H1 (cell line): ENCODE measurements at regions not wholly inside any gene's neighbourhood (a gene's known extent, or its start where the extent isn't known, plus 50 kb on each side); places are given as distances from the start of the nearest gene placed in this dataset.

Experiments used
- CTCF ChIA-PET: fragments of 300-600 bp; sonication (Branson Sonifier 250); formaldehyde crosslinking; loops from one replicate; lab custom pipeline; 2021; ENCODE audit not compliant: partially characterized antibody; lab: Charles Lee
- POLR2A ChIA-PET: fragments of 300-600 bp; sonication (Branson Sonifier 250); formaldehyde crosslinking; loops from one replicate; lab custom pipeline; 2021; ENCODE audit warnings: inconsistent platforms; ENCODE audit not compliant: partially characterized antibody; lab: Charles Lee
- DNase-seq, 2 experiments: peaks; one replicate each; pipeline versions ENCODE4 v3.0.0 to v3.0.0-alpha.2; 2010 to 2022; ENCODE audit warnings: low spot score in 2 of 2, low read depth in 1 of 2, mixed read lengths in 1 of 2
- FAIRE-seq: peaks from 2 replicates; lab custom pipeline; 2011; peaks lifted over from hg19 to GRCh38; lab: Jason Lieb, UNC
- H2AFZ ChIP-seq: 2 replicates; pipeline ENCODE4 v1.8.1; 2012; ENCODE audit warnings: low read length, inconsistent platforms
- H2AK5ac ChIP-seq: 2 replicates; pipeline ENCODE4 v1.6.1; 2013; ENCODE audit warnings: low read depth, low read length
- H2BK120ac ChIP-seq: replicated peaks from 2 replicates; pipeline ENCODE3; 2013; ENCODE audit warnings: low read depth, low read length, inconsistent platforms
- H2BK12ac ChIP-seq: 2 replicates; pipeline ENCODE4 v1.6.1; 2013; ENCODE audit warnings: low read depth, low read length
- H2BK15ac ChIP-seq: 2 replicates; pipeline ENCODE4 v1.6.1; 2013; ENCODE audit warnings: low read length
- H2BK20ac ChIP-seq: 2 replicates; pipeline ENCODE4 v1.6.1; 2013; ENCODE audit warnings: low read length
- H2BK5ac ChIP-seq: 2 replicates; pipeline ENCODE4 v1.6.1; 2013; ENCODE audit warnings: low read depth, low read length
- H3K14ac ChIP-seq: 2 replicates; pipeline ENCODE4 v1.6.1; 2013; ENCODE audit warnings: inconsistent platforms; ENCODE audit not compliant: insufficient read length
- H3K18ac ChIP-seq: 2 replicates; pipeline ENCODE4 v1.6.1; 2013; ENCODE audit warnings: low read length; ENCODE audit errors: extremely low read depth
- H3K23ac ChIP-seq: 2 replicates; pipeline ENCODE4 v1.6.1; 2013; ENCODE audit warnings: inconsistent platforms; ENCODE audit not compliant: insufficient read length
- H3K23me2 ChIP-seq: 2 replicates; pipeline ENCODE4 v1.6.1; 2013; ENCODE audit warnings: low read depth, low read length
- H3K27ac ChIP-seq: 2 replicates; pipeline ENCODE4 v1.6.1; 2011; ENCODE audit warnings: low read depth, low read length, inconsistent platforms
- H3K27me3 ChIP-seq, 4 experiments: replicated peaks in 1 of 4; 1 replicate in 1 of 4; 2 replicates in 3 of 4; pipeline versions ENCODE4 v1.6.1 to v1.8.1; 2011 to 2013; ENCODE audit warnings: low read length in 3 of 4, mild to moderate bottlenecking in 3 of 4, inconsistent platforms in 2 of 4, mixed read lengths in 2 of 4, moderate library complexity in 1 of 4; ENCODE audit not compliant: control insufficient read depth in 3 of 4, insufficient read depth in 3 of 4; ENCODE audit errors: extremely low read depth in 1 of 4
- H3K36me3 ChIP-seq, 4 experiments: 2 replicates each; pipeline versions ENCODE4 v1.6.1 to v1.8.1; 2011 to 2013; ENCODE audit warnings: mild to moderate bottlenecking in 4 of 4, low read length in 3 of 4, moderate library complexity in 2 of 4, control low read depth in 1 of 4, inconsistent platforms in 1 of 4; ENCODE audit not compliant: insufficient read depth in 4 of 4, control insufficient read depth in 2 of 4
- H3K4ac ChIP-seq: replicated peaks from 2 replicates; pipeline ENCODE3; 2013; ENCODE audit warnings: low read length, low read depth, mixed read lengths, inconsistent platforms; ENCODE audit not compliant: insufficient read length
- H3K4me1 ChIP-seq, 4 experiments: replicated peaks in 1 of 4; 1 replicate in 1 of 4; 2 replicates in 3 of 4; pipeline versions ENCODE4 v1.6.1 to v1.8.1; 2011 to 2013; ENCODE audit warnings: low read length in 3 of 4, inconsistent platforms in 2 of 4, mixed read lengths in 1 of 4; ENCODE audit not compliant: insufficient read depth in 4 of 4, control insufficient read depth in 3 of 4
- H3K4me2 ChIP-seq, 2 experiments: 2 replicates each; pipeline versions ENCODE4 v1.6.1 to v1.8.1; 2011 to 2013; ENCODE audit warnings: low read depth in 2 of 2, low read length in 2 of 2, control low read depth in 1 of 2, inconsistent platforms in 1 of 2, mild to moderate bottlenecking in 1 of 2; ENCODE audit not compliant: insufficient read depth in 1 of 2
- H3K4me3 ChIP-seq, 4 experiments: fragments of 200-600, 300-600 bp in 1 of 4; sonication (generic), shearing (Covaris generic), sonication (Bioruptor Twin) in 1 of 4; 2 replicates each; pipeline versions ENCODE4 v1.5.1 to v1.8.1; 2011 to 2016; ENCODE audit warnings: low read length in 4 of 4, low read depth in 3 of 4, control low read depth in 2 of 4, inconsistent platforms in 2 of 4, mild to moderate bottlenecking in 2 of 4, mixed read lengths in 1 of 4, moderate library complexity in 1 of 4; ENCODE audit not compliant: insufficient read depth in 2 of 4; ENCODE audit errors: extremely low read depth in 1 of 4
- H3K56ac ChIP-seq: replicated peaks from 2 replicates; pipeline ENCODE3; 2013; ENCODE audit warnings: low read depth, mild to moderate bottlenecking, mixed read lengths, low read length, inconsistent platforms; ENCODE audit not compliant: insufficient read length
- H3K79me1 ChIP-seq: 2 replicates; pipeline ENCODE4 v1.6.1; 2013; ENCODE audit warnings: low read depth, low read length, control low read depth
- H3K79me2 ChIP-seq, 2 experiments: 2 replicates each; pipeline versions ENCODE4 v1.6.1 to v1.8.1; 2012 to 2013; ENCODE audit warnings: low read length in 2 of 2, mild to moderate bottlenecking in 2 of 2, inconsistent platforms in 1 of 2; ENCODE audit not compliant: insufficient read depth in 2 of 2, control insufficient read depth in 1 of 2
- H3K9ac ChIP-seq, 4 experiments: replicated peaks in 1 of 4; 1 replicate in 1 of 4; 2 replicates in 3 of 4; pipeline versions ENCODE4 v1.6.1 to v1.8.1; 2011 to 2013; ENCODE audit warnings: low read depth in 3 of 4, low read length in 3 of 4, control low read depth in 2 of 4, mild to moderate bottlenecking in 2 of 4, moderate library complexity in 2 of 4, inconsistent platforms in 1 of 4; ENCODE audit errors: extremely low read depth in 1 of 4
- H3K9me3 ChIP-seq, 2 experiments: 2 replicates each; pipeline versions ENCODE4 v1.6.1 to v1.8.1; 2012 to 2013; ENCODE audit warnings: mild to moderate bottlenecking in 2 of 2, moderate library complexity in 2 of 2, control low read depth in 1 of 2, inconsistent platforms in 1 of 2, low read depth in 1 of 2, low read length in 1 of 2, mixed read lengths in 1 of 2; ENCODE audit not compliant: insufficient read depth in 2 of 2
- H4K20me1 ChIP-seq, 2 experiments: replicated peaks in 1 of 2; 2 replicates each; pipeline versions ENCODE3 to v1.8.1; 2011 to 2013; ENCODE audit warnings: inconsistent platforms in 2 of 2, low read length in 2 of 2, mild to moderate bottlenecking in 1 of 2; ENCODE audit not compliant: insufficient read depth in 2 of 2, control insufficient read depth in 1 of 2
- H4K5ac ChIP-seq: 2 replicates; pipeline ENCODE4 v1.6.1; 2013; ENCODE audit warnings: low read length, low read depth, mixed read lengths, inconsistent platforms; ENCODE audit not compliant: insufficient read length
- H4K8ac ChIP-seq: 2 replicates; pipeline ENCODE4 v1.8.0; 2013; ENCODE audit warnings: mild to moderate bottlenecking, moderate library complexity, low read length, inconsistent platforms; ENCODE audit not compliant: insufficient read depth; ENCODE audit errors: extremely low read depth
- H4K91ac ChIP-seq: replicated peaks from 2 replicates; pipeline ENCODE3; 2013; ENCODE audit warnings: low read length, mixed read lengths, inconsistent platforms; ENCODE audit not compliant: insufficient read length
- BACH1 ChIP-seq: IDR thresholded peaks from 2 replicates; pipeline ENCODE4 v1.6.1; 2012; ENCODE audit warnings: low read length, improper control_type of control experiment
- CHD1 ChIP-seq: IDR thresholded peaks from 2 replicates; pipeline ENCODE4 v1.6.1; 2012; ENCODE audit warnings: low read depth, low read length, improper control_type of control experiment
- CHD2 ChIP-seq: IDR thresholded peaks from 2 replicates; pipeline ENCODE4 v1.6.1; 2012; ENCODE audit warnings: low read length, improper control_type of control experiment
- EZH2 ChIP-seq: fragments of 200-600 bp; sonication (generic); IDR thresholded peaks from 2 replicates; pipeline ENCODE4 v1.7.1; 2012; ENCODE audit warnings: low read depth, mild to moderate bottlenecking, moderate library complexity, low read length, inconsistent platforms; ENCODE audit not compliant: severe bottlenecking
- GABPA ChIP-seq: IDR thresholded peaks from 2 replicates; pipeline ENCODE4 v1.6.1; 2011; ENCODE audit warnings: mild to moderate bottlenecking, low read length, moderate library complexity, borderline replicate concordance; ENCODE audit not compliant: insufficient read depth
- JUND ChIP-seq: IDR thresholded peaks from 2 replicates; pipeline ENCODE4 v1.6.1; 2011; ENCODE audit warnings: mild to moderate bottlenecking, improper control_type of control experiment, low read length
- KDM1A ChIP-seq: fragments of 200-600, 300-600 bp; sonication (generic); IDR thresholded peaks from 2 replicates; pipeline ENCODE4 v1.7.1; 2016; ENCODE audit warnings: mild to moderate bottlenecking, low read length, borderline replicate concordance
- NANOG ChIP-seq: IDR thresholded peaks from 2 replicates; pipeline ENCODE4 v1.6.1; 2011; ENCODE audit warnings: low read length, low read depth, mild to moderate bottlenecking, inconsistent platforms; ENCODE audit not compliant: insufficient read depth, poor library complexity, severe bottlenecking
- POLR2A ChIP-seq, 2 experiments: IDR thresholded peaks; 1 replicate in 1 of 2; 2 replicates in 1 of 2; pipeline ENCODE4 v1.6.1; 2011; ENCODE audit warnings: low read depth in 2 of 2, low read length in 2 of 2, mild to moderate bottlenecking in 2 of 2; ENCODE audit errors: control extremely low read depth in 1 of 2
- SIRT6 ChIP-seq: IDR thresholded peaks from one replicate; pipeline ENCODE4 v1.7.1; 2012; ENCODE audit warnings: low read length, inconsistent platforms
- TBP ChIP-seq: IDR thresholded peaks from 2 replicates; pipeline ENCODE4 v1.6.1; 2011; ENCODE audit warnings: low read depth, low read length, improper control_type of control experiment
- TCF12 ChIP-seq: IDR thresholded peaks from 2 replicates; pipeline ENCODE4 v1.6.1; 2011; ENCODE audit warnings: low read depth, mild to moderate bottlenecking, low read length
- WGBS, 2 experiments: shearing (Covaris generic) in 1 of 2; methylation state at CpG; one replicate each; pipeline versions ENCODE4 v1.1.6 to v1.1.7; 2013 to 2015; ENCODE audit warnings: low lambda C conversion rate in 2 of 2, mixed read lengths in 2 of 2, inconsistent platforms in 1 of 2, low coverage in 1 of 2, missing lambda C conversion rate in 1 of 2; ENCODE audit not compliant: insufficient replicate concordance in 2 of 2, insufficient coverage in 1 of 2, insufficient read length in 1 of 2; ENCODE audit errors: extremely low coverage in 1 of 2, missing lambda C conversion rate in 1 of 2; 5-methylcytosine and 5-hydroxymethylcytosine counted together
- TF ChIP-seq, protein P1 (sequence below), 3 experiments: IDR thresholded peaks; 1 replicate in 2 of 3; 2 replicates in 1 of 3; pipeline versions ENCODE4 v1.5.1 to v1.6.1; 2011; ENCODE audit warnings: low read length in 3 of 3, mild to moderate bottlenecking in 3 of 3, inconsistent platforms in 2 of 3, low read depth in 1 of 3, moderate library complexity in 1 of 3; ENCODE audit not compliant: insufficient read depth in 1 of 3; ENCODE audit errors: control extremely low read depth in 1 of 3

DNA sequence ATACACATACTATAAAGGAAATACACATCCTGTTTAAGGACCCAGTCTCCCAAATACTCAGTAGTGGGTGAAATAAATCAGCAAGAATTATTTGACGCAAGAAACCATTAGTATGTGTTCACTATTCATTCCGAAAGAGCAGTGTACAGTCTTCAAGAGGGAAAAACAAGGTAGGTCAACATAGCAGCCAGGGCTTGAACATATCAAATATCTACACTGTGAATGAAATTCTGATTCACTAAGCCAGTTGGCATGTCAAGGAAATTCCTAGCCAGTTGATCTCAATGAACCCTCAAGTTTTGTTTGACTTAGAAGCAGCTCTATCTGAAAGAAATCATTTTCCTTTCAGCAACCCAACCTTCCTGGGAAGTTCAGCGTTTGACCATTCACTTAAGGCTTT lies 99.0 kb downstream of the CNTN3 start:
- FAIRE-seq, result no peak
- Histone ChIP-seq H4K8ac (no peak overlapping the region), H2BK12ac (no peak overlapping the region), H3K27ac (no peak overlapping the region), H3K4me2 (no peak overlapping the region), H3K4ac (no peak overlapping the region), H3K79me2 (no peaks in the 10 kb centered on the region), H3K9me3 (no peaks in the 10 kb centered on the region), H2BK5ac (no peak overlapping the region), H3K18ac (no peak overlapping the region), H2BK120ac (no peak overlapping the region), H3K4me1 (no peaks in the 10 kb centered on the region), H3K23ac (no peak overlapping the region), H3K4me3 (no peak overlapping the region), H3K23me2 (no peaks in the 10 kb centered on the region), H3K9ac (no peak overlapping the region), H4K91ac (no peak overlapping the region), H4K20me1 (no peaks in the 10 kb centered on the region), H2BK15ac (no peak overlapping the region), H3K14ac (no peak overlapping the region), H2AFZ (no peak overlapping the region), H3K56ac (no peak overlapping the region), H2BK20ac (no peak overlapping the region), H4K5ac (no peak overlapping the region), H2AK5ac (no peak overlapping the region), H3K27me3 (no peaks in the 10 kb centered on the region), H3K79me1 (no peaks in the 10 kb centered on the region)
- POLR2A ChIA-PET, result no interaction called here
- DNase-seq, result no peak
- WGBS, 2 experiments, result 91% methylated on average over 3 of the region's 3 CpGs; no CpG with 5 or more reads in 1 of the 2 experiments
- CTCF ChIA-PET, result no interaction called here
- TF ChIP-seq CHD2 (no peak), SIRT6 (no peak), JUND (no peak), KDM1A (no peak), TBP (no peak), CHD1 (no peak), BACH1 (no peak), TCF12 (no peak), POLR2A (IDR thresholded peaks at IDR 0.05; ENCODE audit: control extremely low read depth in 1 of 2, low read depth in 2 of 2, low read length in 2 of 2) (no peak), GABPA (no peak), EZH2 (no peak), NANOG (no peak)
- TF ChIP-seq, protein P1, sequence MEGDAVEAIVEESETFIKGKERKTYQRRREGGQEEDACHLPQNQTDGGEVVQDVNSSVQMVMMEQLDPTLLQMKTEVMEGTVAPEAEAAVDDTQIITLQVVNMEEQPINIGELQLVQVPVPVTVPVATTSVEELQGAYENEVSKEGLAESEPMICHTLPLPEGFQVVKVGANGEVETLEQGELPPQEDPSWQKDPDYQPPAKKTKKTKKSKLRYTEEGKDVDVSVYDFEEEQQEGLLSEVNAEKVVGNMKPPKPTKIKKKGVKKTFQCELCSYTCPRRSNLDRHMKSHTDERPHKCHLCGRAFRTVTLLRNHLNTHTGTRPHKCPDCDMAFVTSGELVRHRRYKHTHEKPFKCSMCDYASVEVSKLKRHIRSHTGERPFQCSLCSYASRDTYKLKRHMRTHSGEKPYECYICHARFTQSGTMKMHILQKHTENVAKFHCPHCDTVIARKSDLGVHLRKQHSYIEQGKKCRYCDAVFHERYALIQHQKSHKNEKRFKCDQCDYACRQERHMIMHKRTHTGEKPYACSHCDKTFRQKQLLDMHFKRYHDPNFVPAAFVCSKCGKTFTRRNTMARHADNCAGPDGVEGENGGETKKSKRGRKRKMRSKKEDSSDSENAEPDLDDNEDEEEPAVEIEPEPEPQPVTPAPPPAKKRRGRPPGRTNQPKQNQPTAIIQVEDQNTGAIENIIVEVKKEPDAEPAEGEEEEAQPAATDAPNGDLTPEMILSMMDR (IDR thresholded peaks at IDR 0.05; ENCODE audit: control extremely low read depth in 1 of 3, insufficient read depth in 1 of 3, low read depth in 1 of 3, low read length in 3 of 3), result no peak
- TF ChIP-seq, all 59 proteins: peak for 0
- H3K36me3 ChIP-seq, result no peaks in the 10 kb centered on the region
